ENCODE measurements at regions not wholly inside any gene's neighbourhood (a gene's known extent, or its start where the extent isn't known, plus 50 kb on each side); places are given as distances from the start of the nearest gene placed in this dataset.

GRCh38 chr5:124605541-124605940, 140.9 kb downstream of the ZNF608 start:
- TF ChIP-seq CTCF (conservative IDR thresholded peaks at IDR 0.05) (no peak), ZFX (IDR thresholded peaks at IDR 0.05) (no peak)
